HEK293 (cell line): ENCODE measurements at regions not wholly inside any gene's neighbourhood (a gene's known extent, or its start where the extent isn't known, plus 50 kb on each side); places are given as distances from the start of the nearest gene placed in this dataset.

Experiments used
- CTCF ChIA-PET: fragments of 350-600 bp; formaldehyde crosslinking; extraction: SDS; loops from one replicate; lab custom pipeline; 2021; ENCODE audit warnings: antibody characterized with exemption; lab: Yijun Ruan, JAX
- POLR2A ChIA-PET: fragments of 300-600 bp; formaldehyde crosslinking; extraction: SDS; loops from one replicate; lab custom pipeline; 2020; ENCODE audit warnings: antibody characterized with exemption, inconsistent platforms; lab: Yijun Ruan, JAX
- H3K27ac ChIP-seq: fragments of 200-500 bp; sonication (Bioruptor generic); 2 replicates; pipeline ENCODE4 v1.5.1; 2014; ENCODE audit warnings: low read depth, low read length, control low read depth, inconsistent platforms; ENCODE audit errors: extremely low read depth
- H3K36me3 ChIP-seq, 2 experiments: fragments of 200-500 bp in 1 of 2; sonication (Bioruptor generic) in 1 of 2; 1 replicate in 1 of 2; 2 replicates in 1 of 2; pipeline ENCODE4 v1.5.1; 2014 to 2017; ENCODE audit warnings: inconsistent platforms in 2 of 2, low read length in 2 of 2; ENCODE audit not compliant: control insufficient read depth in 2 of 2, insufficient read depth in 1 of 2
- H3K4me1 ChIP-seq: fragments of 200-500 bp; sonication (Bioruptor generic); 2 replicates; pipeline ENCODE4 v1.5.1; 2014; ENCODE audit warnings: mild to moderate bottlenecking, low read length, inconsistent platforms; ENCODE audit not compliant: control insufficient read depth, insufficient read depth
- H3K4me3 ChIP-seq: 2 replicates; pipeline ENCODE4 v1.5.1; 2011; ENCODE audit warnings: low read depth, mild to moderate bottlenecking, control low read depth, low read length, moderate library complexity
- H3K9me3 ChIP-seq: fragments of 200-500 bp; sonication (Bioruptor generic); 2 replicates; pipeline ENCODE4 v1.5.1; 2014; ENCODE audit warnings: low read depth, low read length, inconsistent platforms; ENCODE audit not compliant: control insufficient read depth, insufficient read depth
- BCL11B ChIP-seq: fragments of 450-650 bp; formaldehyde crosslinking; IDR thresholded peaks from 2 replicates; pipeline ENCODE4 v1.5.1; 2016; ENCODE audit warnings: low read depth, missing biosample characterization, missing genetic modification characterization
- FEZF1 ChIP-seq: fragments of 450-650 bp; formaldehyde crosslinking; IDR thresholded peaks from 2 replicates; pipeline ENCODE4 v1.5.1; 2016; ENCODE audit warnings: missing biosample characterization, missing genetic modification characterization
- KLF8 ChIP-seq: fragments of 450-650 bp; formaldehyde crosslinking; IDR thresholded peaks from 2 replicates; pipeline ENCODE4 v1.5.1; 2016; ENCODE audit warnings: missing biosample characterization, missing genetic modification characterization
- RBAK ChIP-seq: fragments of 450-650 bp; formaldehyde crosslinking; IDR thresholded peaks from 2 replicates; pipeline ENCODE4 v1.5.1; 2016; ENCODE audit warnings: missing biosample characterization, missing genetic modification characterization
- SALL2 ChIP-seq: fragments of 450-650 bp; formaldehyde crosslinking; IDR thresholded peaks from 2 replicates; pipeline ENCODE4 v1.5.0; 2017; ENCODE audit warnings: missing biosample characterization, mild to moderate bottlenecking, missing genetic modification characterization, borderline replicate concordance
- YY1 ChIP-seq: fragments of 450-650 bp; formaldehyde crosslinking; IDR thresholded peaks from 2 replicates; pipeline ENCODE4 v1.5.1; 2018; ENCODE audit warnings: missing biosample characterization, missing genetic modification characterization
- ZBTB17 ChIP-seq: fragments of 450-650 bp; formaldehyde crosslinking; IDR thresholded peaks from 2 replicates; pipeline ENCODE4 v1.5.1; 2016; ENCODE audit warnings: missing biosample characterization, missing genetic modification characterization
- ZFHX2 ChIP-seq: fragments of 450-650 bp; formaldehyde crosslinking; conservative IDR thresholded peaks from 2 replicates; pipeline ENCODE4 v1.5.1; 2016; ENCODE audit warnings: missing biosample characterization, missing genetic modification characterization
- ZFP3 ChIP-seq: fragments of 450-650 bp; formaldehyde crosslinking; IDR thresholded peaks from 2 replicates; pipeline ENCODE4 v1.5.1; 2016; ENCODE audit warnings: low read depth, missing biosample characterization, missing genetic modification characterization
- ZNF140 ChIP-seq: fragments of 450-650 bp; formaldehyde crosslinking; IDR thresholded peaks from 2 replicates; pipeline ENCODE4 v1.5.1; 2016; ENCODE audit warnings: missing biosample characterization, missing genetic modification characterization
- ZNF175 ChIP-seq: fragments of 450-650 bp; formaldehyde crosslinking; IDR thresholded peaks from 2 replicates; pipeline ENCODE4 v1.5.1; 2016; ENCODE audit warnings: missing biosample characterization, missing genetic modification characterization
- ZNF266 ChIP-seq: fragments of 450-650 bp; formaldehyde crosslinking; IDR thresholded peaks from 2 replicates; pipeline ENCODE4 v1.5.1; 2016; ENCODE audit warnings: missing biosample characterization, missing genetic modification characterization, low read depth
- ZNF707 ChIP-seq: fragments of 450-650 bp; formaldehyde crosslinking; IDR thresholded peaks from 2 replicates; pipeline ENCODE4 v1.5.1; 2016; ENCODE audit warnings: missing biosample characterization, missing genetic modification characterization
- ZNF777 ChIP-seq: fragments of 450-650 bp; formaldehyde crosslinking; IDR thresholded peaks from 2 replicates; pipeline ENCODE4 v1.5.1; 2017; ENCODE audit warnings: missing biosample characterization, missing genetic modification characterization, borderline replicate concordance
- TF ChIP-seq, protein P1 (sequence below): fragments of 450-650 bp; formaldehyde crosslinking; IDR thresholded peaks from 2 replicates; pipeline ENCODE4 v1.5.1; 2016; ENCODE audit warnings: missing biosample characterization, missing genetic modification characterization
- TF ChIP-seq, protein P2 (sequence below): fragments of 450-650 bp; formaldehyde crosslinking; IDR thresholded peaks from 2 replicates; pipeline ENCODE4 v1.5.1; 2016; ENCODE audit warnings: missing biosample characterization, missing genetic modification characterization
- TF ChIP-seq, protein P3 (sequence below): fragments of 450-650 bp; formaldehyde crosslinking; IDR thresholded peaks from 2 replicates; pipeline ENCODE4 v1.5.1; 2016; ENCODE audit warnings: missing biosample characterization, missing genetic modification characterization

DNA sequence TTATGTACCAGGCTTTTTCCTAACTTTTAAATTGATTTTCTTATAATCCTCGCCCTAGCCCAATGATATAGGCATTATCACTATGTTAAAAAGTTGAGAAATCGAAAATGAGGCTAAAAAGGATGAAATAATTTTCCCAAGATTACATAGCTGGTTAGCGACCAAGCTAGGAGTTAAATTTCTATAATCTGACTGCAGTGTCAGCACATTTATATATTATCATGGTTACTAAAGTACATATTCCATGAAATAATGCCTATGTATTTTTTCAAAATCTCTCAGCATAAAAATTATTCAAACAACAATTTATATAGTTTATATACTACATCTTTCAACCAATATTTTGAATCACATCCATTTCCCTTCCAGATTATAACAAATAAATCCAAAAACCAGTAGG, 317.3 kb upstream of the TFPI start:
- Histone ChIP-seq H3K4me1 (no peaks in the 10 kb centered on the region), H3K4me3 (no peak overlapping the region), H3K9me3 (no peaks in the 10 kb centered on the region), H3K27ac (no peak overlapping the region), H3K36me3 (no peaks in the 10 kb centered on the region)
- POLR2A ChIA-PET, result no interaction called here
- TF ChIP-seq SALL2 (tag by site-specific recombination) (no peak), ZBTB17 (tag by site-specific recombination) (no peak), ZNF777 (tag by site-specific recombination) (no peak), ZFHX2 (no peak), BCL11B (no peak), RBAK (no peak)
- CTCF ChIA-PET, result no interaction called here

DNA sequence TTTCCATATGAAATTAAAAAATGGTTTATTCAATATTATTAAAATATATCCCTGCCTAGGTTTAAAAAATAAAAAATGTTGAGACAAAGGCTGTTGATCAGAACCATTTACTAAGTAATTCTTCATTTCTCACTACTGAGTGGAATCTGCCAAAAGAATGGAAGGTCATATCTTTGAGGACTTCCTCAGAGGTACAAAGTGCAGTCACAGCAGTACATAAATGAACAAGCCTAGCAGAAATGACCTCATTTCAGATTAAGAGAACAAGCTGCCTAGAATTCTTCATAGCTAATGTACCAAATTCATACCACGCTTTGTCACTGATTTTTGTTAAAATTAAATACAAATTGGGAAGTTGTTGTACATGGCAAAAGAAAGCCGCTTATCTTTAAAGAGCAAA, 318.9 kb upstream of the TFPI start:
- TF ChIP-seq, protein P1, sequence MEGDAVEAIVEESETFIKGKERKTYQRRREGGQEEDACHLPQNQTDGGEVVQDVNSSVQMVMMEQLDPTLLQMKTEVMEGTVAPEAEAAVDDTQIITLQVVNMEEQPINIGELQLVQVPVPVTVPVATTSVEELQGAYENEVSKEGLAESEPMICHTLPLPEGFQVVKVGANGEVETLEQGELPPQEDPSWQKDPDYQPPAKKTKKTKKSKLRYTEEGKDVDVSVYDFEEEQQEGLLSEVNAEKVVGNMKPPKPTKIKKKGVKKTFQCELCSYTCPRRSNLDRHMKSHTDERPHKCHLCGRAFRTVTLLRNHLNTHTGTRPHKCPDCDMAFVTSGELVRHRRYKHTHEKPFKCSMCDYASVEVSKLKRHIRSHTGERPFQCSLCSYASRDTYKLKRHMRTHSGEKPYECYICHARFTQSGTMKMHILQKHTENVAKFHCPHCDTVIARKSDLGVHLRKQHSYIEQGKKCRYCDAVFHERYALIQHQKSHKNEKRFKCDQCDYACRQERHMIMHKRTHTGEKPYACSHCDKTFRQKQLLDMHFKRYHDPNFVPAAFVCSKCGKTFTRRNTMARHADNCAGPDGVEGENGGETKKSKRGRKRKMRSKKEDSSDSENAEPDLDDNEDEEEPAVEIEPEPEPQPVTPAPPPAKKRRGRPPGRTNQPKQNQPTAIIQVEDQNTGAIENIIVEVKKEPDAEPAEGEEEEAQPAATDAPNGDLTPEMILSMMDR (tag by site-specific recombination), result no peak
- TF ChIP-seq FEZF1 (tag by site-specific recombination), result no peak
- no peak for TF ChIP-seq ZNF707 (tag by site-specific recombination)
- TF ChIP-seq ZNF266 (tag by site-specific recombination), result no peak
- TF ChIP-seq, all 188 proteins: peak for 0
- Histone ChIP-seq H3K27ac (no peak overlapping the region), H3K36me3 (no peaks in the 10 kb centered on the region), H3K9me3 (no peaks in the 10 kb centered on the region), H3K4me1 (no peaks in the 10 kb centered on the region), H3K4me3 (no peak overlapping the region)
- POLR2A ChIA-PET, result no interaction called here
- CTCF ChIA-PET, result interaction anchor here (1.3 kb wide), 1 partner anchor 30 kb away, joined by 3 read pairs; no protein-coding TSS in a partner anchor

DNA sequence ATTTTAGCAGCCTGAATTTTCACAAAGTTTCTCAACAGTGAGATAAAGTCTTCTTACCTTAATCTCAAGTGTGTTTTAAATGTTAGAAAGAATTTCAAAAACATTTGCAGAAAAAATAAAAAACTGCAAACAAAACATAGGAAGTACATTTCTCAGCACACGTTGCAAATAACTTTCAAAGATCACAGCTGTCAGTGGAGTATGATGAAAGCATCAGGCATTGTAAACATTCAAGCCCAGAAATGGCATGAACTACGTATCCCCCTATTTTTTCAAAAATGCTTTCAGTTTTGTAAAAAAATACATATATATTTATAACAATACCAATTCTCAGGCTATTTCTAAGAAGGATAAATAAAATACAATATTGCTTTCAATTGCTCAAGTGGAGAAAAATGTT, 320.6 kb upstream of the TFPI start:
- ChIA-PET POLR2A (no interaction called here), CTCF (interaction anchor here (0.5 to 0.6 kb wide), 2 partner anchors 409 to 772 kb away, joined by 3 to 6 read pairs; no protein-coding TSS in a partner anchor)
- no peak for TF ChIP-seq ZNF175 (tag by site-specific recombination)
- no peak for TF ChIP-seq ZFP3
- TF ChIP-seq ZNF140 (tag by site-specific recombination), result no peak
- TF ChIP-seq, protein P2, sequence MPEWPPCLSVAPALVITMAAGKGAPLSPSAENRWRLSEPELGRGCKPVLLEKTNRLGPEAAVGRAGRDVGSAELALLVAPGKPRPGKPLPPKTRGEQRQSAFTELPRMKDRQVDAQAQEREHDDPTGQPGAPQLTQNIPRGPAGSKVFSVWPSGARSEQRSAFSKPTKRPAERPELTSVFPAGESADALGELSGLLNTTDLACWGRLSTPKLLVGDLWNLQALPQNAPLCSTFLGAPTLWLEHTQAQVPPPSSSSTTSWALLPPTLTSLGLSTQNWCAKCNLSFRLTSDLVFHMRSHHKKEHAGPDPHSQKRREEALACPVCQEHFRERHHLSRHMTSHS (tag by site-specific recombination), result no peak

DNA sequence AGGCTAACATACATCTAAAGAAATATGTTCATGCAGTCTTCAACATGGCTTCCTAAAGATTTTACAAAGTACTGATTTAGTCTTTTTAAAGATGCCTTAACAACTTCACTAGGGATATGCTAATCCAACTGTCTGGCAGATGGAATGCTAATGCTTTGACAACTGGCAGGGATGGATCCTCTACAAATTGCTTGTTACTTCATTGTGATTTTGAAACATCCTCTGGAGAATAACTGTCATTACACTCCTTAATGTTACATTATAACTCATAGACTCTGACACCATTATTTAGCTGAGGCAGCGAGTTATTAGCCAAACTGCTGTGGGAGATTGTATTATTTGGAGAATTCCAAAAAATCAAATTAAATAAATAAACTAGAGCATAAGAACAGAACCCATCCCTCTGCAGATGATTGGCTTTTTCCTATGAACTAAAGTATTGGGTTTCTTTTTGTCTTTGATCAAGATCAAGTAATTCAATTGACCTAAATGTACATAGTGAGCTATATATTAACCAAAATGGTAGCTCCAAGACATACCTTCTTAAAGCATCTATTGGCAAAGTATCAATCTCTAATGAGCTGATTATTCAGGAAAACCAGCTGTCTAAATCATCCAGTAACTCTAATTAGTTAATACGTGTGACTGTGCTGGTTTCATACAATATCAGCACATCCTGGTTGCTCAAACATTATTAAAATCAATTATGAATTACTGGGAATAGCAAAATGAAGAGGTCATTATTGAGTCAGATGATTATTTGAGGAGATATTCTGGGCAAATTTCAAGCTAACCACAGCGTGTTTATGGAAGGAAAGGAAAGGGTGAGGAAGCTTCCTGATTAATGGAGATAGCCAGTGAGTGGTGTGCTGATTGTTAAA, 321.3 kb upstream of the TFPI start:
- H3K9me3 ChIP-seq, result no peaks in the 10 kb centered on the region
- H3K27ac ChIP-seq, result no peak overlapping the region
- H3K36me3 ChIP-seq, result no peaks in the 10 kb centered on the region
- CTCF ChIA-PET, result interaction anchor here (0.6 kb wide), 1 partner anchor 409 kb away, joined by 3 read pairs; no protein-coding TSS in a partner anchor
- H3K4me3 ChIP-seq, result no peak overlapping the region
- no peak for TF ChIP-seq KLF8 (tag by site-specific recombination)
- TF ChIP-seq, protein P3, sequence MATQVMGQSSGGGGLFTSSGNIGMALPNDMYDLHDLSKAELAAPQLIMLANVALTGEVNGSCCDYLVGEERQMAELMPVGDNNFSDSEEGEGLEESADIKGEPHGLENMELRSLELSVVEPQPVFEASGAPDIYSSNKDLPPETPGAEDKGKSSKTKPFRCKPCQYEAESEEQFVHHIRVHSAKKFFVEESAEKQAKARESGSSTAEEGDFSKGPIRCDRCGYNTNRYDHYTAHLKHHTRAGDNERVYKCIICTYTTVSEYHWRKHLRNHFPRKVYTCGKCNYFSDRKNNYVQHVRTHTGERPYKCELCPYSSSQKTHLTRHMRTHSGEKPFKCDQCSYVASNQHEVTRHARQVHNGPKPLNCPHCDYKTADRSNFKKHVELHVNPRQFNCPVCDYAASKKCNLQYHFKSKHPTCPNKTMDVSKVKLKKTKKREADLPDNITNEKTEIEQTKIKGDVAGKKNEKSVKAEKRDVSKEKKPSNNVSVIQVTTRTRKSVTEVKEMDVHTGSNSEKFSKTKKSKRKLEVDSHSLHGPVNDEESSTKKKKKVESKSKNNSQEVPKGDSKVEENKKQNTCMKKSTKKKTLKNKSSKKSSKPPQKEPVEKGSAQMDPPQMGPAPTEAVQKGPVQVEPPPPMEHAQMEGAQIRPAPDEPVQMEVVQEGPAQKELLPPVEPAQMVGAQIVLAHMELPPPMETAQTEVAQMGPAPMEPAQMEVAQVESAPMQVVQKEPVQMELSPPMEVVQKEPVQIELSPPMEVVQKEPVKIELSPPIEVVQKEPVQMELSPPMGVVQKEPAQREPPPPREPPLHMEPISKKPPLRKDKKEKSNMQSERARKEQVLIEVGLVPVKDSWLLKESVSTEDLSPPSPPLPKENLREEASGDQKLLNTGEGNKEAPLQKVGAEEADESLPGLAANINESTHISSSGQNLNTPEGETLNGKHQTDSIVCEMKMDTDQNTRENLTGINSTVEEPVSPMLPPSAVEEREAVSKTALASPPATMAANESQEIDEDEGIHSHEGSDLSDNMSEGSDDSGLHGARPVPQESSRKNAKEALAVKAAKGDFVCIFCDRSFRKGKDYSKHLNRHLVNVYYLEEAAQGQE, result no peak
- no peak for TF ChIP-seq YY1 (tag by site-specific recombination)
- no peaks in the 10 kb centered on the region for H3K4me1 ChIP-seq
- POLR2A ChIA-PET, result no interaction called here

More for the DNA sequence above, 320.6 kb upstream of the TFPI start:
- Histone ChIP-seq H3K9me3 (no peaks in the 10 kb centered on the region), H3K36me3 (no peaks in the 10 kb centered on the region), H3K27ac (no peak overlapping the region), H3K4me1 (no peaks in the 10 kb centered on the region), H3K4me3 (no peak overlapping the region)
